ENCODE measurements at regions not wholly inside any gene's neighbourhood (a gene's known extent, or its start where the extent isn't known, plus 50 kb on each side); places are given as distances from the start of the nearest gene placed in this dataset.
"Not testable (repeated sequence)": the region's sequence is repeated elsewhere in the genome, so short reads cannot be mapped to it uniquely, and the experiment has no call there.

GRCh38 chr5:37915097-37915736 is 75.4 kb upstream of the GDNF start:
- ChIA-PET POLR2A (interaction anchor here (0.7 kb wide), 1 partner anchor 9 kb away, joined by 3 read pairs; no protein-coding TSS in a partner anchor), CTCF (no interaction called here)
- Mint-ChIP-seq H3K9me3 (ENCODE audit: unreplicated experiment) (no peaks in the 10 kb centered on the region), H3K27me3 (ENCODE audit: insufficient read depth, unreplicated experiment) (no peaks in the 10 kb centered on the region), H3K36me3 (ENCODE audit: insufficient read depth, unreplicated experiment) (no peaks in the 10 kb centered on the region), H3K27ac (ENCODE audit: low read depth, unreplicated experiment) (no peak overlapping the region), H3K4me1 (ENCODE audit: insufficient read depth, unreplicated experiment) (no peaks in the 10 kb centered on the region), H3K4me3 (ENCODE audit: unreplicated experiment) (no peak overlapping the region)
- intact Hi-C loops (cut with micrococcal nuclease): no loop called here
- no peak for DNase-seq (ENCODE audit: unreplicated experiment)
- no TSS peak for BruUV-seq (replicated peaks)
- TF ChIP-seq CTCF (IDR thresholded peaks at IDR 0.05; ENCODE audit: unreplicated experiment): no peak

GRCh38 chr5:37909610-37910266 is 69.9 kb upstream of the GDNF start:
- BruUV-seq (replicated peaks); POLR2A ChIA-PET; H3K36me3 Mint-ChIP-seq (ENCODE audit: insufficient read depth, unreplicated experiment); CTCF ChIA-PET; H3K4me3 Mint-ChIP-seq (ENCODE audit: unreplicated experiment); H3K9me3 Mint-ChIP-seq (ENCODE audit: unreplicated experiment); intact Hi-C loops (cut with micrococcal nuclease); H3K27me3 Mint-ChIP-seq (ENCODE audit: insufficient read depth, unreplicated experiment); H3K27ac Mint-ChIP-seq (ENCODE audit: low read depth, unreplicated experiment); DNase-seq (ENCODE audit: unreplicated experiment); H3K4me1 Mint-ChIP-seq (ENCODE audit: insufficient read depth, unreplicated experiment): not testable (repeated sequence)

GRCh38 chr5:37906416-37906815 is 66.6 kb upstream of the GDNF start:
- H3K4me1 Mint-ChIP-seq (ENCODE audit: insufficient read depth, unreplicated experiment): no peaks in the 10 kb centered on the region
- CTCF ChIA-PET: interaction anchor here (0.7 kb wide), 1 partner anchor 8 kb away, joined by 3 read pairs; no protein-coding TSS in a partner anchor
- H3K36me3 Mint-ChIP-seq (ENCODE audit: insufficient read depth, unreplicated experiment): no peaks in the 10 kb centered on the region
- H3K27me3 Mint-ChIP-seq (ENCODE audit: insufficient read depth, unreplicated experiment): no peaks in the 10 kb centered on the region
- peaks cover 8% of the 10 kb centered on the region for H3K9me3 Mint-ChIP-seq (ENCODE audit: unreplicated experiment)
- POLR2A ChIA-PET: interaction anchor here (0.6 kb wide), 1 partner anchor 9 kb away, joined by 3 read pairs; no protein-coding TSS in a partner anchor
- BruUV-seq (replicated peaks): no TSS peak
- no peak overlapping the region for H3K4me3 Mint-ChIP-seq (ENCODE audit: unreplicated experiment)
- H3K27ac Mint-ChIP-seq (ENCODE audit: low read depth, unreplicated experiment): no peak overlapping the region
- no peak for TF ChIP-seq CTCF (IDR thresholded peaks at IDR 0.05; ENCODE audit: unreplicated experiment)
- DNase-seq (ENCODE audit: unreplicated experiment): no peak
- intact Hi-C loops (cut with micrococcal nuclease): no loop called here

- H3K4me1 Mint-ChIP-seq (ENCODE audit: insufficient read depth, unreplicated experiment): no peaks in the 10 kb centered on the region
- intact Hi-C loops (cut with micrococcal nuclease): no loop called here
- H3K27ac Mint-ChIP-seq (ENCODE audit: low read depth, unreplicated experiment): no peak overlapping the region
- no peak for TF ChIP-seq CTCF (IDR thresholded peaks at IDR 0.05; ENCODE audit: unreplicated experiment)
- no peaks in the 10 kb centered on the region for H3K36me3 Mint-ChIP-seq (ENCODE audit: insufficient read depth, unreplicated experiment)
- ChIA-PET POLR2A (no interaction called here), CTCF (interaction anchor here (0.6 kb wide), 1 partner anchor 217 kb away, joined by 3 read pairs; no protein-coding TSS in a partner anchor)
- H3K4me3 Mint-ChIP-seq (ENCODE audit: unreplicated experiment): no peak overlapping the region
- H3K9me3 Mint-ChIP-seq (ENCODE audit: unreplicated experiment): peaks cover 8% of the 10 kb centered on the region
- H3K27me3 Mint-ChIP-seq (ENCODE audit: insufficient read depth, unreplicated experiment): no peaks in the 10 kb centered on the region
- no TSS peak for BruUV-seq (replicated peaks)
- no peak for DNase-seq (ENCODE audit: unreplicated experiment)
Measured at GRCh38 chr5:37905230-37905629, 65.4 kb upstream of the GDNF start.
